Transverse colon (tissue), 3 donors: ENCODE measurements at regions not wholly inside any gene's neighbourhood (a gene's known extent, or its start where the extent isn't known, plus 50 kb on each side); places are given as distances from the start of the nearest gene placed in this dataset.

Source experiments
- EP300 ChIP-seq: sonication (generic); formaldehyde crosslinking; IDR thresholded peaks from one replicate; pipeline ENCODE4 v1.6.1; 2017; ENCODE audit warnings: antibody characterized with exemption, low read depth
- POLR2A ChIP-seq: fragments of 450-650 bp; IDR thresholded peaks from one replicate; pipeline ENCODE4 v1.6.1; 2016; ENCODE audit warnings: antibody characterized with exemption, mild to moderate bottlenecking, moderate library complexity
- TF ChIP-seq, protein P1 (sequence below), 5 experiments: fragments of 200-600 bp in 3 of 5; fragments of 450-650 bp in 2 of 5; sonication (generic) in 3 of 5; IDR thresholded peaks; 1 replicate in 2 of 5; 2 replicates in 3 of 5; pipeline ENCODE4 v1.5.1; 2016 to 2017; ENCODE audit warnings: antibody characterized with exemption in 5 of 5, inconsistent platforms in 3 of 5, mild to moderate bottlenecking in 2 of 5, moderate library complexity in 1 of 5

DNA sequence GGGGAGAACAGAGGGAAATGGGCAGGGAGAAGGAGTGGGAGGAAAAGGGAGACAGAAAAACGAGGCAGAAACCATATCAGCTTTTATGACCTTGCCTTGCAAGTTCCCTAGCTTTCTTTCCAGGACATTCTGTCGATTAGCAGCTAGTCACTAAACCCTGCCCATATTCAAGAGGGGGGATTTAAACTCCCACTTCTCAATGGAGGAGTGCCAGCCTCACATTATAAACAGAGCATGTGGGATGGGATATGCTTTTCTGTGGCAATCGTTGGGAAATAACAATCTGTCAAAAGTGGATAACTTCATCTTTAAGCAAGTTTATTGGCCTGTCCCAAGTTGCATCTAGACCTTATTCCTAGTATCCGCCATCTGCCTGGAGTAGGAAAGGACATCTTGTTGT, 57.0 kb upstream of the TMEM170B start:
- TF ChIP-seq, protein P1, sequence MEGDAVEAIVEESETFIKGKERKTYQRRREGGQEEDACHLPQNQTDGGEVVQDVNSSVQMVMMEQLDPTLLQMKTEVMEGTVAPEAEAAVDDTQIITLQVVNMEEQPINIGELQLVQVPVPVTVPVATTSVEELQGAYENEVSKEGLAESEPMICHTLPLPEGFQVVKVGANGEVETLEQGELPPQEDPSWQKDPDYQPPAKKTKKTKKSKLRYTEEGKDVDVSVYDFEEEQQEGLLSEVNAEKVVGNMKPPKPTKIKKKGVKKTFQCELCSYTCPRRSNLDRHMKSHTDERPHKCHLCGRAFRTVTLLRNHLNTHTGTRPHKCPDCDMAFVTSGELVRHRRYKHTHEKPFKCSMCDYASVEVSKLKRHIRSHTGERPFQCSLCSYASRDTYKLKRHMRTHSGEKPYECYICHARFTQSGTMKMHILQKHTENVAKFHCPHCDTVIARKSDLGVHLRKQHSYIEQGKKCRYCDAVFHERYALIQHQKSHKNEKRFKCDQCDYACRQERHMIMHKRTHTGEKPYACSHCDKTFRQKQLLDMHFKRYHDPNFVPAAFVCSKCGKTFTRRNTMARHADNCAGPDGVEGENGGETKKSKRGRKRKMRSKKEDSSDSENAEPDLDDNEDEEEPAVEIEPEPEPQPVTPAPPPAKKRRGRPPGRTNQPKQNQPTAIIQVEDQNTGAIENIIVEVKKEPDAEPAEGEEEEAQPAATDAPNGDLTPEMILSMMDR (IDR thresholded peaks at IDR 0.05) = no peak
- TF ChIP-seq POLR2A (no peak), EP300 (no peak)
